ENCODE measurements at regions not wholly inside any gene's neighbourhood (a gene's known extent, or its start where the extent isn't known, plus 50 kb on each side); places are given as distances from the start of the nearest gene placed in this dataset.

DNA sequence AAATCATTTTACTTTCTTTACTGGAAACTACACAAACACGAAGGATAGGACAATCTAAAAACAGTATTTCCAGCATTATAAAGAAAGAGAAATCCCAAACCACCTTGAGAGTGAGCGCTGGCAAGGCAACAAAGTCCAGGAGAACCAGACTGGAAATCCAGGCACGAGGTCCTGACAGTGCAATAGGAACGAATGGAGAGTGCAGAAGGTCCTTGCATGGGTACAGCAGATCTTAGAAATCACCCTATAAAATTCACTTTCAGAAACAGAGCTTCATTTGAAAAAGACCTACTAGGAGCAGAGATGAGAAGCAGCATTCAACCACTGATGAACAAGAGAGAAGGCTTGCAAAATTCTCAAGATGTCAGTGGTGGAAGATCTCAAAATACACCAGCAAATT is 133.7 kb upstream of the ST8SIA4 start:
- H3K4me3 ChIP-seq (ENCODE audit: control insufficient read depth, low read depth, low read length), result no peak overlapping the region
- TF ChIP-seq, protein P1, sequence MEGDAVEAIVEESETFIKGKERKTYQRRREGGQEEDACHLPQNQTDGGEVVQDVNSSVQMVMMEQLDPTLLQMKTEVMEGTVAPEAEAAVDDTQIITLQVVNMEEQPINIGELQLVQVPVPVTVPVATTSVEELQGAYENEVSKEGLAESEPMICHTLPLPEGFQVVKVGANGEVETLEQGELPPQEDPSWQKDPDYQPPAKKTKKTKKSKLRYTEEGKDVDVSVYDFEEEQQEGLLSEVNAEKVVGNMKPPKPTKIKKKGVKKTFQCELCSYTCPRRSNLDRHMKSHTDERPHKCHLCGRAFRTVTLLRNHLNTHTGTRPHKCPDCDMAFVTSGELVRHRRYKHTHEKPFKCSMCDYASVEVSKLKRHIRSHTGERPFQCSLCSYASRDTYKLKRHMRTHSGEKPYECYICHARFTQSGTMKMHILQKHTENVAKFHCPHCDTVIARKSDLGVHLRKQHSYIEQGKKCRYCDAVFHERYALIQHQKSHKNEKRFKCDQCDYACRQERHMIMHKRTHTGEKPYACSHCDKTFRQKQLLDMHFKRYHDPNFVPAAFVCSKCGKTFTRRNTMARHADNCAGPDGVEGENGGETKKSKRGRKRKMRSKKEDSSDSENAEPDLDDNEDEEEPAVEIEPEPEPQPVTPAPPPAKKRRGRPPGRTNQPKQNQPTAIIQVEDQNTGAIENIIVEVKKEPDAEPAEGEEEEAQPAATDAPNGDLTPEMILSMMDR (conservative IDR thresholded peaks at IDR 0.05; ENCODE audit: control insufficient read depth, insufficient read depth, low read depth, low read length), result no peak
- no peak for DNase-seq (ENCODE audit: low read depth)

DNA sequence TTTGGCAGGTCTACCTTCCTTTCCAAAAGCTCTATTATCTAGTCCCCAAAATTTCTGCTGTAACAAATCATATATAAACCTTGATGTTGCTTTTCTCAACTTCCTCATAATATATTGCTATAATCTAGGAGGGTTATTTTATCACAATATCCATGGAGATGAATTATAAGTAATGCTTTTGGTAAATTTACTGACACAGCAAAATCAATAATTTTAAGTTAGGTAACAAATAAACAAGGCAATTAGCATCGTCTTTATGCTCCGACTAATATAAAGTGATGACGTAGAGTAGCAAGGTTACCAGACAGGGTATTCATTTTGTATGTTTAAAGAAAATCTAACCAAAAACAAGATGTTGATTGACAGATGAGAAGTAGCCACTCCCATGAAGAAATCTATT is 132.3 kb upstream of the ST8SIA4 start:
- DNase-seq (ENCODE audit: low read depth), result no peak
- H3K4me3 ChIP-seq (ENCODE audit: control insufficient read depth, low read depth, low read length), result no peak overlapping the region
- TF ChIP-seq, protein P1 (conservative IDR thresholded peaks at IDR 0.05; ENCODE audit: control insufficient read depth, insufficient read depth, low read depth, low read length), result no peak

DNA sequence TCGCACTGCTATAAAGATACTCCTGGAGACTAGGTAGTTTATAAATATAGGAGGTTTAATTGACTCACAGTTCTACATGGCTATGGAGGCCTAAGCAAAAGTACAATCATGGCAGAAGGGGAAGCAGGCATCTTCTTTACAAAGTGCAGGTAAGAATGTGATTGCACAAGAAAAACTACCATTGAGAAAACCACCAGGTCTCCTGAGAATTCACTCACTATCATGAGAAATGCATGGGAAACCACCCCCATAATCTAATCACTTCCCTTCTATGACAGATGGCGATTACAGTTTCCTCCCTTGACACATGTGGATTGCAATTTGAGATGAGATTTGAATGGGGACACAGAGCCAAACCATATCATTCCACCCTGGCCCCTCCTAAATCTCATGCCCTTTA is 121.2 kb upstream of the ST8SIA4 start:
- TF ChIP-seq, protein P1 (conservative IDR thresholded peaks at IDR 0.05; ENCODE audit: control insufficient read depth, insufficient read depth, low read depth, low read length), result no peak
- DNase-seq (ENCODE audit: low read depth), result no peak

DNA sequence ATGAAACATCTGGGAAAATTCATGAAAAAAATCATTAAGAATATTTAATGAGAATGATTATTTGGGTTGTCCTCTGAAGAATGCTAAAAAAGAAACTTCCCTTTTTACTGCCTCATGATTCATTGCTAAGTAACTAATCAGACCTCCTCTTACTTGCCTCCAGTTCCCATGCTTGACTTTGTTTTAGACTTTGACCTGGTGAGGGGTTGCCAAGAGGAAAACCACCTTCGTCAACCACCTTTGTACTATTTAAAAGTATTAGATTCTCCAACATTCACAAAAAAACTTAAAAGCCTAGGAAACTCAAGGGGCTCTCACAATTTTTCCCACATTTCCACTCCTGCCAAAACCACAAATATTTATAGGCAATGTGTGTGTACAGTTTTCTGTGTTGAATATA is 115.2 kb upstream of the ST8SIA4 start:
- H3K4me3 ChIP-seq (ENCODE audit: control insufficient read depth, low read depth, low read length), result no peak overlapping the region
- TF ChIP-seq, protein P1 (conservative IDR thresholded peaks at IDR 0.05; ENCODE audit: control insufficient read depth, insufficient read depth, low read depth, low read length), result no peak
- DNase-seq (ENCODE audit: low read depth), result no peak

More for the DNA sequence above, 121.2 kb upstream of the ST8SIA4 start:
- no peak overlapping the region for H3K4me3 ChIP-seq (ENCODE audit: control insufficient read depth, low read depth, low read length)

DNA sequence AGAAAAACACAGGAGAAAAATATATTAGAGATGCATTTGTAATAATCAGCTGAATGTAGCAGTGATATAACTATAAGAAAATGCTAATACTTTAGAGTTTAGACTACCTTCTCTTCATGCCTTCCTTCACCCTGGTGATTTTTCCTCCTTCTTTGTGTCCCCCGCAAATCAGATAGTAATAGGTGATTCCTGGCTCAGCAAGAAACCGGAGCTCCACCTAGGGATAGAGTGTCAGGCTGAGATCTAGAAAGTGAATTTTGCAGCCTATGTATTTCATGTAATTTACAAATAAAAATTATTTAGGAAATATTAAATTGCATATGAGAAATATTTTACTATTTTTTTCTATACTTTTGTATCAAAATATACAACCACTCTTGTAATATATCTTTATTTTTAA is 109.8 kb upstream of the ST8SIA4 start:
- TF ChIP-seq, protein P1 (conservative IDR thresholded peaks at IDR 0.05; ENCODE audit: control insufficient read depth, insufficient read depth, low read depth, low read length), result no peak
- no peak for DNase-seq (ENCODE audit: low read depth)
- no peak overlapping the region for H3K4me3 ChIP-seq (ENCODE audit: control insufficient read depth, low read depth, low read length)

DNA sequence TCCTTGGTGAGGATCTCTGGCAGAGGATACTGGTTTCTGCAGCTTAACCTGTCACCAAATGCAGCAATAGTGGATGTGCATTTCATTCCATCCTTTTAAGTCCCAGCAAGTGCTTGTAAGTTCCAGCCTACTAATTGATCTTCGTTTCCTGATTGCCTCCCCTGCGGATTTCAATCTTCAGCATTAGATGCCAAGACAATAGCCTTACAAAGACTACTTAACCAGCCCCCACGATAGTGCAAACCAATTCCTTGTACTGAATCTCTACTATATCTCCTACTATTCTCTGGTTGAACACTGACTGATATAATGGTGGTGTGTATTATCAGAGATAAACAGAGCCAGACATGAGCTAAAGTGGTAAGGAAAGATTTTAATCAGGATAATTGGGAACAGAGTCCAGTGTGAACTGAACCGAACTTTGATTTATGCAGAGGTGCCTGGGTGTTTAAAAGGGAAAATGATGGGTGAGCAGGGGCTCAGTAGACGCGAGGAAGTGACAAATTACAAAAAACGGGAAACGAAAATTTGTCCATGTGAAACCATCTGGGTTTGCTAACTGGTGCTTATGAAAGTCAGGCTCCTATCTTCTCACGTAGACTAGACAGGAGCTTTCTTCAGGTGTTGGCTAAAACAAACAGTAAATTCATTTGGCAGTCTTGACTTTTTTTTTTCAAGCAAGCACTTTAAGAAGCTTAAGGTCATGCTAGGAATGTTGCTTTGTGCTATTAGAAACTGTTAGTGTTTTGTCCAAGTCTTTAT is 106.9 kb upstream of the ST8SIA4 start:
- no peak overlapping the region for H3K4me3 ChIP-seq (ENCODE audit: control insufficient read depth, low read depth, low read length)
- DNase-seq (ENCODE audit: low read depth), result no peak
- TF ChIP-seq, protein P1 (conservative IDR thresholded peaks at IDR 0.05; ENCODE audit: control insufficient read depth, insufficient read depth, low read depth, low read length), result no peak

All from fibroblast of mammary gland (primary cell).